GM21576 (cell line): ENCODE measurements at regions not wholly inside any gene's neighbourhood (a gene's known extent, or its start where the extent isn't known, plus 50 kb on each side); places are given as distances from the start of the nearest gene placed in this dataset.
"Not testable (repeated sequence)": the region's sequence is repeated elsewhere in the genome, so short reads cannot be mapped to it uniquely, and the experiment has no call there.

Experiments
- ATAC-seq: cut with Tn5 transposase; IDR thresholded peaks from one replicate; pipeline ENCODE4 v1.9.1; 2021; ENCODE audit warnings: mild to moderate bottlenecking, moderate library complexity; ENCODE audit not compliant: unreplicated experiment

- no peak for ATAC-seq
These were observed 111.7 kb downstream of the FAM50B start for GRCh38 chr6:3960754-3961361.

- no peak for ATAC-seq
These were observed 112.5 kb downstream of the FAM50B start for GRCh38 chr6:3961581-3962215.

GRCh38 chr6:3962291-3963280 is 113.4 kb downstream of the FAM50B start:
- no peak for ATAC-seq

GRCh38 chr6:3963426-3963825 is 114.3 kb downstream of the FAM50B start:
- no peak for ATAC-seq

- ATAC-seq, result no peak
These were observed 113.7 kb downstream of the FAM217A start for GRCh38 chr6:3965071-3965718.

- no peak for ATAC-seq
These were observed 112.5 kb downstream of the FAM217A start for GRCh38 chr6:3966426-3966825.

GRCh38 chr6:3970097-3970496 is 108.8 kb downstream of the FAM217A start:
- ATAC-seq, result no peak

GRCh38 chr6:3973152-3973551 is 105.8 kb downstream of the FAM217A start:
- not testable (repeated sequence) for ATAC-seq

GRCh38 chr6:3977875-3978711 is 100.8 kb downstream of the FAM217A start:
- ATAC-seq, result peak; percentile 81

GRCh38 chr6:3978966-3979365 is 100.0 kb downstream of the FAM217A start:
- ATAC-seq, result not testable (repeated sequence)

GRCh38 chr6:3981917-3982316 is 97.0 kb downstream of the FAM217A start:
- no peak for ATAC-seq

- no peak for ATAC-seq
These were observed 95.2 kb downstream of the FAM217A start for GRCh38 chr6:3983778-3984177.

- ATAC-seq, result no peak
These were observed 94.4 kb downstream of the FAM217A start for GRCh38 chr6:3984494-3984893.

GRCh38 chr6:3986241-3986640 is 92.7 kb downstream of the FAM217A start:
- ATAC-seq, result no peak

- ATAC-seq, result no peak
These were observed 91.9 kb downstream of the FAM217A start for GRCh38 chr6:3987053-3987452.

- ATAC-seq, result no peak
These were observed 91.4 kb downstream of the FAM217A start for GRCh38 chr6:3987576-3987975.

GRCh38 chr6:3990692-3991491 is 88.0 kb downstream of the FAM217A start:
- ATAC-seq, result peak; percentile 69

GRCh38 chr6:3991941-3992340 is 87.0 kb downstream of the FAM217A start:
- ATAC-seq, result no peak

GRCh38 chr6:3996349-3996748 is 82.6 kb downstream of the FAM217A start:
- ATAC-seq, result no peak
